A673 (cell line): ENCODE measurements at regions not wholly inside any gene's neighbourhood (a gene's known extent, or its start where the extent isn't known, plus 50 kb on each side); places are given as distances from the start of the nearest gene placed in this dataset.

Source experiments
- EZH2 ChIP-seq: fragments of 200-600 bp; sonication (generic); IDR thresholded peaks from 2 replicates; pipeline ENCODE4 v1.6.1; 2017; ENCODE audit warnings: borderline replicate concordance, low read depth, mild to moderate bottlenecking, mixed read lengths, antibody characterized with exemption, low read length; ENCODE audit not compliant: poor library complexity, severe bottlenecking
- TF ChIP-seq, protein P1 (sequence below): fragments of 300-800, 200-600 bp; sonication (generic); conservative IDR thresholded peaks from 2 replicates; pipeline ENCODE4 v1.5.1; 2017; ENCODE audit warnings: low read depth, mild to moderate bottlenecking, antibody characterized with exemption, low read length, moderate library complexity, mixed read lengths

DNA sequence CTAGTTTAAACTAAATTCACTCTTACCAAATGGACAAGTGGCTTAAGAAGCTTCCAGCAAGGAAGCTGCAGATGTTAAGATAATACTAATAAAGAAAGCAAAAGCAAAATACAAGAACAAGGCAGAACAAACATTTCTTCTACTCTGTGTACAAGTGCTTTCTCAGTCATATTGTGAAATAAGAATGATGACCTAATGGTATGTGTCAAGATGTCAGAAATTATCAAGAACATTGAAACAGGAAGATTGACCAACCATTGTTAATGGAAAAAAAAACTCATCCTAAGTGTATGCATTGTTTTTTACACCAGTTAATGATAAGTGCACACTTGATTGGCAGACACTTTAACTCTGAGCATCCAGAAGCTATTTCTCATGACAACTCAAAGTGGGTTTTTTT is 65.4 kb upstream of the P2RY1 start:
- TF ChIP-seq, protein P1, sequence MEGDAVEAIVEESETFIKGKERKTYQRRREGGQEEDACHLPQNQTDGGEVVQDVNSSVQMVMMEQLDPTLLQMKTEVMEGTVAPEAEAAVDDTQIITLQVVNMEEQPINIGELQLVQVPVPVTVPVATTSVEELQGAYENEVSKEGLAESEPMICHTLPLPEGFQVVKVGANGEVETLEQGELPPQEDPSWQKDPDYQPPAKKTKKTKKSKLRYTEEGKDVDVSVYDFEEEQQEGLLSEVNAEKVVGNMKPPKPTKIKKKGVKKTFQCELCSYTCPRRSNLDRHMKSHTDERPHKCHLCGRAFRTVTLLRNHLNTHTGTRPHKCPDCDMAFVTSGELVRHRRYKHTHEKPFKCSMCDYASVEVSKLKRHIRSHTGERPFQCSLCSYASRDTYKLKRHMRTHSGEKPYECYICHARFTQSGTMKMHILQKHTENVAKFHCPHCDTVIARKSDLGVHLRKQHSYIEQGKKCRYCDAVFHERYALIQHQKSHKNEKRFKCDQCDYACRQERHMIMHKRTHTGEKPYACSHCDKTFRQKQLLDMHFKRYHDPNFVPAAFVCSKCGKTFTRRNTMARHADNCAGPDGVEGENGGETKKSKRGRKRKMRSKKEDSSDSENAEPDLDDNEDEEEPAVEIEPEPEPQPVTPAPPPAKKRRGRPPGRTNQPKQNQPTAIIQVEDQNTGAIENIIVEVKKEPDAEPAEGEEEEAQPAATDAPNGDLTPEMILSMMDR: no peak
- TF ChIP-seq EZH2: no peak
